GM18508 (cell line): ENCODE measurements at regions not wholly inside any gene's neighbourhood (a gene's known extent, or its start where the extent isn't known, plus 50 kb on each side); places are given as distances from the start of the nearest gene placed in this dataset.
A peak's percentile ranks its signal among the peaks of the same experiment; 100 is the strongest.
"Not testable (repeated sequence)": the region's sequence is repeated elsewhere in the genome, so short reads cannot be mapped to it uniquely, and the experiment has no call there.

Experiments
- ATAC-seq: cut with Tn5 transposase; IDR thresholded peaks from one replicate; pipeline ENCODE4 v1.9.1; 2021; ENCODE audit warnings: moderate number of reproducible peaks; ENCODE audit not compliant: insufficient read depth, unreplicated experiment

DNA sequence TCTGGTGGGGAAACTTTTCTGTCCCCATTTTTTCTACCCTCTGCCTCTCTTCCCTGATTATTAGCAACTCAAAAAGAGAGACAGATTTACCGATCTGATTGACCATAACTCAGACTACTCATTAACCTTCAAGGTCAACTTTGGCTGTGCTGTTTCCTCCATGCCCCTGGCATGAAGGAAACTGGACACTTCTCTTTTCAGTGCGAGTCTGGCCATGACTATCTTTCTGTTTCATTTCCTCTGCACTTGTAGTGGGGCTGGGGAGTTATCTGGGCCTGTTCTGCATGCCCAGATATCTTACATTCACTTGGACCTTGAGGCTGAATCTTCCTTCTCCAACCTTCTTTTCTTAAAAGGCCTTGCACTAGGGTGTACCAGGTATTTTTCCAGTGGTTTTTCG is 76.9 kb upstream of the SLCO2A1 start:
- peak; percentile 78 for ATAC-seq

DNA sequence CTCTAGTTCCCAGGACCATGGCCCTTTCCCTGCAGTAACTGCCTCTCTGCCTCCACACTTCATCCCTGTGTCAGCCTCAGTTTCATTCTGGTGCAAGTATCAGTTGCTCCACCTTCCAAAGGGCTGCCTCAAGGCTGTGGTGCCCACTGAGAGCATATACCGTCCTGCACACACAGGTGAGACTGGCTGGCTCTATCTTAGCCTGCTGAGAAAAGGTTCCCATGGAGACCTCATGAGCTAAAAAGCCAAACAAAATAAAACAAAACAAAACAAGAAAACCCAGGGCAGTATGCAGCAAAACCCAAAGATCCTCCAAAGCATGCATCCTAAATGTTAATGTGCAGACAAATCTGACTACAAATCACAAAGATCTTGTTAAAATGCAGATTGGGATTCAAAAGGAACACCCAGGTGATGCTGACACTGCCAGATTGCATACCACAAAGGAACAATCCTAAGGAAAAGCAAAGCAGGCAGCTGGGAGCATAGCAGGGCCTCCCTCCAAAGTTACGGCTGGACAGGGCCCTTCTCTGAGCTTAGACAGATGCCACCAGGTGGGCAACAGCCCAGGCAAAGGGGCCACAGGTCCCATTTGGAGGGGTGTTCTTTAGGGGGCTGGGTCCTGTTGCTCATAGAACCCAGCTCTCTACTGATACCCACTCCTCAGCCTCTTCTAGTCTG is 76.3 kb upstream of the SLCO2A1 start:
- ATAC-seq: no peak

DNA sequence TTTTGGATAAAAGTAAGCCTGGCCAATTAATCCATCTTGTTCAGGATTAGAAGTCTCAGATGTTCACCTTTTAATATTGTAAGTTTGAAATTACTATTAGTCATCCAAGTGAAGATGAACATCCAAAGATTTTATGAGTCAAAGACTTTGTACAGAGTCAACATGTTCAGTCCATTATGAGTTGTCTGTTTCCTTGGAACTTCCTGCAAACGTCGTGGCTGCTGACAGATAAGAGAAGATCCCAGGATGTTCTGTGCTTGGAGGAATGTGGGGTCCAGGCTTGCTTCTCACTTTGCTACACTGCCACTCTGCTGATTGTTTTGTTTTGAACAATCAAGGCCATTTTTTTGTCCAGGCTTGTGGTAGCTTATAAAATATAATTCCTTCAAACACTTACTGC is 74.3 kb upstream of the SLCO2A1 start:
- ATAC-seq: no peak

DNA sequence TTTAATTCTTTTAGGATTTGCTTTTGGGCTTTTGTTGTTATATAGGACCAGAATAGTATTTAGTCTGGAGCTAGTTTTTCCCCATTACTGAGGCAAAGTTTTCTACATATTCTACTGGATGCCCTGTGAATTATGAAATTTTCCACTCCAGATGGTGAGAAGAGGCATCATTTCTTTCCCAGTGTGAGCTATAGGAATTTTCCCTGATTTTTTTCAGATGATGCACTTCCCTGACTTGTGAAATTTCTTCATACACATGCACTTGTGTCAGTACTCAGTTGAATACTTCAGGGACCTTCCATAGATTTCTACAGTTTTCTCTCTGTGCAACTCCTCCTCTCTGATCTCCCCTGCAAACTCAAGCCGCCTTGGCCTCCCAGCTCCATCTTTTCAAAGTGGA is 73.7 kb upstream of the SLCO2A1 start:
- ATAC-seq: no peak

DNA sequence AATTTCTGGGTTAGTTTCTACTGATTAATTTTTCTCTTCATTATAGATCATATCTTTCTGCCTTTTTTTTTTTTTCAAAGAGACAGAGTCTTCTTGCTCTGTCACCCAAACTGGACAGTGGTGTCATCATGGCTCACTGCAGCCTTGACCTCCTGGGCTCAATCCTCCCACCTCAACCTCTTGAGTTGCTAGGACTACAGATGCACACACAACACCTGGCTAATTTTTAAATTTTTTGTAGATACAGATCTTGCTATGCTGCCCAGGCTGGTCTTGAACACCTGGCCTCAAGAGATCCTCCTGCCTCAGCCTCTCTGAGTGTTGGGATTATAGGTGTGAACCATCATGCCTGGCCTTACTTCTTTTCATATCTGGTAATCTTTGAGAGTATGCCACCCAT is 73.3 kb upstream of the SLCO2A1 start:
- ATAC-seq: no peak

DNA sequence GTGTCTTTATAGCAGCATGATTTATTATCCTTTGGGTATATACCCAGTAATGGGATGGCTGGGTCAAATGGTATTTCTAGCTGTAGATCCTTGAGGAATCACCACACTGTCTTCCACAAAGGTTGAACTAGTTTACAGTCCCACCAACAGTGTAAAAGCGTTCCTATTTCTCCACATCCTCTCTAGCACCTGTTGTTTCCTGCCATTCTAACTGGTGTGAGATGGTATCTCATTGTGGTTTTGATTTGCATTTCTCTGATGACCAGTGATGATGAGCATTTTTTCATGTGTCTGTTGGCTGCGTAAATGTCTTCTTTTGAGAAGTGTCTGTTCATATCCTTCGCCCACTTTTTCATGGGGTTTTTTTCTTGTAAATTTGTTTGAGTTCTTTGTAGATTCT is 66.5 kb upstream of the SLCO2A1 start:
- not testable (repeated sequence) for ATAC-seq

DNA sequence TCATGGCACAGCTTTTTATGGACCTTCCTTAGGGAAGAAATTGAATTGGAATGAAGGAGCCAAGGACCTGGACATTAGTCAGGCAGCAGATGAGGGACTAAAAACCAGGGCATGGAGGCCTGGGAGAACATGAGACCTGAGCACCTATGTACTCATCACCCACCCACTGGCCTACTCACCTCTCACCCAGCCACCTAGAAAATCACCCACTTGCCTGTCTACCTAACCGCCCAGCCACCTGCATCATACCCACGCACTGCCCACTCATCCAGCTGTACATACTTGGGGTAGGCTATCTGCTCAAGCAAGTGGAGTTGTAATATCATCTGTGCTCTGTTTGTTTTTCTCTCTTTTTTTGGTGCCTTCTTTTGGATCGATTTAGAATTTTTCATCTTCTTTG is 65.3 kb upstream of the SLCO2A1 start:
- ATAC-seq: no peak

DNA sequence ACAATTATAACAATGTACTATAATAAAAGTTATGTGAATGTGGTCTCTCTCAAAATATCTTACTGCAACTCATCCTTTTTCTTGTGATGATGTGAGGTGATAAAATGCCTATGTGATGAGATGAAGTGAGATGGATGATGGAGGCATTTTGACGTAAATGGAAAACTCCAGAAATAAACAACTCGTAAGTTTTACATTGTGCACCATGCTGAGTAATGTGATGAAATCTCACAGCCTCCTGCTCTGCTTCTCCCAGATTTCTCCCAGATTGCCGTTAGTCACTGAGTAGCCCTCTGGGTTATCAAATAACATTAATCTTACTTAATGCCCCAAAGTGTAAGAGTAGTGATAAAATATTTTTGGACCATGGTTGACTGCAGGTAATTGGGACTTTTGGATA is 64.8 kb upstream of the SLCO2A1 start:
- no peak for ATAC-seq

DNA sequence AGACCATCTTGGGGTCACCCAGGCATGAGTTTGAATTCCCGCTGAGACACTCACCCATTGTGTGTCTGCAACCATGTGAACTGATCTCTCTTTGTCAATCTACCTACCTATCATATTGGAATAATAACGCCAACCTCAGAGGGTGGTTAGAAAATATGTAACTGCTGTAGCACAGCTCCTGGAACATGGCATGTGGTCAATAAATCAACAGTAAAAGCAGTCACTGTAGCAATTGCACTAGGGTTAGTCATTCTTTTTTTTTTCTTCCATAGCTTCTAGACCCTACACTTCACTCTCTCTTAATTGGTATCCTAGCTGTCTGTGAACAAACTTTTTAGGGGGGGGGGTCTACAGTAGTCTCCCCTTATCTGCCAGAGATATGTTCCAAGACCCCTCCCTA is 64.2 kb upstream of the SLCO2A1 start:
- ATAC-seq: no peak

DNA sequence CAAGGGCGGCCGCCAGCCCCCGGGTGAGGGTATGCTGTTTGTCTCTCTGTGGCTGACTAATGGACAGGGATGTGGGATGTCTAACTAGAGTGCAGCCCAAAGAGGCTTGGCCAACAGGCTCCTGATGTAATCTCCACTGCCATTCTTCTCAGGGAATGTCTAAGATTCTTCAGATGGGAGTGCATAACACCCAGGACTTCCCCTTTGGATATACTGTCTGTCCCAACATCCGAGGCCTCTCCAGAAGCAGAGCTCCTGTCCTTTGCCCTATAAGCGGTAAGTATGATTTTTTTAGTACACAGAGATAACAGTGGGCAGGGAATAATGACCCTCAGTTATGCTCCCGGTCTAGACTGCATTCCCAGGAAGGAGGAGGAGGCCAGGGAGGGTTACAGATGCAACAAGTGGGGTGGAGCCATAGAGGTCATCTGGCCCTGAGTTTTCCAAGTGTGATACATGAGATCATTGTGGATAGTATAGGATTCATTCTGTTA is 62.5 kb upstream of the SLCO2A1 start:
- ATAC-seq: no peak

DNA sequence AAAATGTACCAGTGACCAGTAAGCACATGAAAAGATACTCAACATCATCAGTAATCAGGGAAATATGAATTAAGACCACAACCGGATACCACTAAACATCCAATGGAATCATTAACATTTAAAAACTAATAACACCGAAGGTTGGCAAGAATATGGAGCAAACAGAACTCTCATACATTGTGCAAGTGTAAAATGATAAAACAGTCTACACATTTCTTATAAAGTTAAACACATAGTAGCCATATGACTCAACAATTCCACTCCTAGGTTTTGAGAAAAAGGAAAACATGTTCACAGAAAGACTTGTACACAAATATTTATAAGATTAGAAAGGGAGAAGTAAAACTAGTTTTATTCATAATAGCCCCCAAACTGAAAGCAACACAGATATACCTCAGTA is 60.3 kb upstream of the SLCO2A1 start:
- ATAC-seq: no peak

DNA sequence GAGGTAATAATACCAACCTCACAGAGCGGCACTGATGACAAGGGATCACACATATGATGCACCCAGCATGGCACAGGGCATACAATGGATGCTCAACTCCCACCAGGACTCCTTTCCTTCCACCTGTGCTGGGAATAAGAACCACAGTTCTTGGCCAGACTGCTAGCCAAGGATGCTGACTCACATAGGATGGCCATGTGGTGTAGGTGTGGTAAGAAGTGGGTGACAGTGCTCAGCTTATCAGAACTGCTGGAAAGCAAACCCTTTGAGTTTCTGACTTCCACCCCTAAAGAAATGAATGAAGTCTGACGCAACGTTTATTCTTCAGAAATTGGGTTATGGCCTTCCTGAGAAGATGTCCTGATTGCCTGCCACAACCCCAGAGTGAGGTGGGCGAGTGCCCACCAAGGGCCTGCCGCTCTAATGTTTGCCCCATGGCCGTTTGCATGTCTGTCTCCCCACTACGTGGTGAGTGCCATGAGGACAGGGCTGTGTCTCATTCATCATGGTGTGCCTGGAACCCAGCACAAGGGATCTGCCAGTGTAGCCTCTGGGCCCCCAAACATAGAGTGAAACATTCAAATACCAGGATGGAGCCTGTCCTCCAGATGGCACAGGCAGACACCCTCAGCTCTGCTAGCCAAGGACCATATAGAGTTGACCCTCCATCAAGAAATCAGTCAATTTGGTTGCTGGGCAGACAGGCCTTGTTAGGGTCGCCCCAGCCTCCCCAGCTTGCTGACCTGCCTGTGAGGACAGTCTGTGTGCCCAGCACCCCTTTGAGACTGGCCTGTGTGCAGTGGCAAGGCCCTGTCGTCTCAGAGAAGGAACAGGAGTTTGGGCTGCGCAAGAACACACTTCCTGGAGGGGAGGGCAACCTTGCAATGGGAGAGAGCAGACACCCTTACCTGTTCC is 57.6 kb upstream of the SLCO2A1 start:
- ATAC-seq: no peak

DNA sequence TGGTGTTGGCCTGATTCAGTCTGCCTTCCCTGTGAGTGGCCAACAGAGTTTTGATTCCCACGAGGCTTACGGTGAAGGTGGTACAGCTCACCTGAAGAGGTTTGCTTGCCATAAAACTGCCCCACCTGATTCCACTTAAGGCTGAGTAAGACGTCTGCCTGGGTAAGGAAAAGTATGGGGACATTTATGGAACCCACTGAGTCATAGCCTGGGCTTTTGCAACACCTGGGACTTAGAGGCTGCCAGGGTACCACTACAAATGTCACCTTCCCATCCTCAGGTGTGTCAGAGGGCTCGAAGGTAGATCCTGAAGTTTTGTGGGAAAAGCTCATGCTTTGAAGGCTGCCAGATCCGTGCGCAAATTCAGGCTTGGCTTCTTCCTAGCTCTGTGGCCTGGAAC is 56.9 kb upstream of the SLCO2A1 start:
- no peak for ATAC-seq

DNA sequence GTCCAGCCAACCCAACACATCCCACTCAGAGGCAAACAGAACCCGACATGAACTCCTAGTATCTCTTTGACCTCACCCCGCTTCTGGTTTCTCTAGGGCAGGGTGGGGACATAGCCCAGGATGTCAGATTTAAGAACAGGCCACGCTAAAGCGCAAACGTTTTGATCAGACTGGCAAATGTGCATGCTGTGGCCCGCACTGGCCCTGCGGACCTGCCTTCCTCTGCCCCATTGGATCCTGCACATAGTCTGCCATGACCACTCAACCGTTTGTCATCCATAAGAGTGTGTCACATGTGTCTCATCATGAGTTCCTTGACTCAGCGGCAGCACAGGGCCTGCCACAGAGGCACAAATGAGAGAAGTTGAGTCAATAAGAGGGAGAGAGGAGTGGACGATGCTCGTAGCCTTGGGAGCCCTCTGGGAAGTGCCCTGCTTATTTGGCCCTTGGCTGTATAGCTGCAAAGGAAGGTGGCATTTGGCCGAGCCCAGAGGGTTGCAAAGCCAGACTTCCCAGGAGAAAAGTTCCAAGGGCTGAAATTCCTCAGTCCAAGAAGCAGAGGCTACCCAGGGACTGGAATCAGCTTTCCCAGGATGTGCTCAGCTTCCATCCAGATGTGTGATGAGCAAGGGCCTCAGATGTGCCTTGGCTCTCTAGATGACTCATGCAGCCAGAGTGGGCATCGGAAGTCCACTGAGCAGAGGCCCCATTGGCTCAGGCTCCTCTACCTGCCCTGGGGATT is 55.5 kb upstream of the SLCO2A1 start:
- no peak for ATAC-seq

DNA sequence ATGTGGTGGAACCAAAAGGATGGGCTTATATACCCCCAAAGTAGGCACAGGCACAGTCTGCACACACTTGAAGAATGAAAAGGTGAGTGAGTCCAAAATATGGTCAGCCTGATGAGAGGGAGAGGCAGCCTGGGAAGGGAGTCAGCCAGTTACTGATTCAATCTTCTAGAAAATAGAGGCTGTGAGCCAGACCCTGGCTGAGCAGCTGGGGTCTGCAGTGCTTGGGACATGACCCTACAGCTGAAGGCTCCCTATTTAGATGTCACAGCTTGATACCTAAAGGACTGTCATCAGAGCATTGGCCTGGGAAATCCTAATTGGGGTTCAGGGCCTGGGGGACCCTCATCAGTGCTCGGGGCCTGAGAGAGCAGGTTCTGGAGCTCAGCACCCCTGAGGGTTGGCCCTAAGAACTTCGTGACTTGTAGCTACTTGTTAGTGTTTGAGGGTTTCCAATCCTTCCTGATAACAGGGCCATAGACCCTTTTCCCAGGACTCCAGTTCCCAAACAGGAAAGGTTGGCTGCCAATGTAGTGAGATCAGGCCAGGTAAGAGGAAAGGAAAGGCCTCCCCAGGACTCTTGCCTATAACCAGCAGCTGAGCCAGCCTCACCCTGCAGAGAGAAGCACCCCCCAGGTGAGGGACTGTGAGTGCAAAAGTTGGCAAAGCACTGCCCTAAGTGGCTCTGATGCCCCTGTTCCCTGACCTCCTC is 54.7 kb upstream of the SLCO2A1 start:
- ATAC-seq: no peak

DNA sequence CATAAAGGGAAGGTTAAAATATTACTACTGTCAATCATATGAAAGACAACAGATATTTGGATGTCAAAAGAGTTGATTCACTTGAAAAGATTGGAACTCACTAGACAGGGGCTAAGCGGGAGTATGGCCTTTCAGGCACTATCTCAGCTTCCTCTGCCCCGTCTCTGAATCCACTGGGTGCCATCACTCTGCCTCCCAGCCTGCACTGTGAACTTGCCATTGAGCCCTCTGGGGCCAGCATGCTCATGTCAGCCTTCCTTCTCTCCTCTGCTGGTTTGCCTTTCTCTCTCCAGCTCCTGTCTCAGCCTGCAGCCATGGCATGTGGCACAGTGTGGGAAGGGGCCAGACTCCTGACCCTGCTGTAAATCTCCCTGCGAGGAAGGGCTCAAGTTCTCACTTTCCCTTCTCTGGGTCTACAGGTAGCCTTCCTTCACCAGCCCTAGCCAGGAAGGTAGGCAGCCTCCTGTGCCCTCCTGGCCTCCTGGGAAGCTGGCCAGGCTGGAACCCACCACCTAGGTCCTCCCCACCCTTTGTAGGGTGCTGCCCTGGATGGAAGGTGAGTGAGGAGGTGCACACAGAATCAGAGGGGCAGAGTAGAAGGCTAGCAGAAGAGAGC is 54.0 kb upstream of the SLCO2A1 start:
- ATAC-seq: no peak

DNA sequence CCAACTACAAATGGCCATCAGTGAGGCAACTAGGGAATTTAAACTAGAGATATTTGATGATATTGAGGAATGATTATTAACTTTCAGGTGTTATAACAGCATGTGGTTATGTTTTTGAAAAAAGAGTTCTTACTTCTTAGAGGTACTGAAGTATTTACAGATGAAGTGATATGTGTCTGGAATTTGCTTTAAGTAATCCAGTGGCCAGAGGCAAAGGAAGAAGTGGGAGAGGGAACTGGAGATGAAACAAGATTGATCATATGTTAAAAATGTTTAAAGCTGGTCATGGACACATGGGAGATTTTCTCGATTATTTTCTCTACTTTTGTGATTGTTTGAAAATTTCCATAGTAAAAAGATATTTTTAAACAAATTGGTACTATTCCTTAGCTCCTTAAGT is 53.3 kb upstream of the SLCO2A1 start:
- no peak for ATAC-seq

DNA sequence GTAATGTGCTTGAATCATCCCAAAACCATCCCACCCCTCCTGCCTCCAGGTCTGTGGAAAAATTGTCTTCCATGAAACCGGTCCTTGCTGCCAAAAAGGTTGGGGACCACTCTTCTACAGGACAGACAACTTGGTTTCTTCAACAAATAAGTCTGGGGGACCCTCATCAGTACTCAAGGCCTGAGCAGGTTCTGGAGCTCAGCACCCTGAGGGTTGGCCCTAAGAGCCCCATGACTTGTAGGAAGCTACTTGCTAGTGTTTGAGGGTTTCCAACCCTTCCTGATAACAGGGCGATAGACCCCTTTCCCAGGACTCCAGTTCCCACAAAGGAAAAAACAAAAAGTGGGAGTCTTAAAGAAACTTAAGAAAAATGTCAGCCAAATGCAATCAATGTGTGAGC is 52.9 kb upstream of the SLCO2A1 start:
- ATAC-seq: no peak

DNA sequence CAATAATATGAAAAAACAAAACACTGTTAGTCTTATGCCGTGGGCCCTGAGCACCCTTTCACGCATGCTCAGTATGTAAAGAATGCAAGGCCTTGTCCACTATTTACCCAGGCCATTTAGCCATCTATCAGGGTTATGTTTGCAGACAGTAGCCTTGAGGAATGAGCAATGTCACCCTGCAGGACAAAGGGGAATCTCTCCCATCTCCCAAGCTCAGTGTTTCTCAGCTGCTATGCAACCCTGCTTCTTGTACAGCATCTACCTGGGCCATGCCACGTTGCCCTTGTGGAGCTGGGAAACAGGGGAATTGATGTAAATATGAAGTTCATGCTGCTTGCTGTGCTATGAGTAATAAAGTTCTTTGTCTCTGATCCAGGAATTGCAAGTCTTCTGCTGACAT is 51.5 kb upstream of the SLCO2A1 start:
- ATAC-seq: no peak

DNA sequence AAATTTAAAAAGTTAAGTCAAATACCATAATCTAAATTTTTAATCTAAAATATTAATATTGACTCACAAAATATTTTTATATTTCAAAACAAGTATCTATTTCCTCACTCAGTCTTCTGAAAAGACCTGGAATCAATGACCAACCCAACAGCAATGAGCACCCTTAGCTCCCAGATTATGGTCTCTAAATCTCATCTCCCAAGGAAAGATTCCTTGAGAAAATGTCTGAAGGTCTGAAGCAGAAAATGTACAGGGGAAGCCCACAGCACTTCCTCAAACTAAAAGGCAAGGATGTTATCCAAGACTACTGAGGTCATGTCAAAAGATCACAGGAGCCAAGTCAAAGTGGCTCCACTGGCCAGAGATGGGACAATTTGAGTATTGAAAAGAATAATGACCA is 51.0 kb upstream of the SLCO2A1 start:
- no peak for ATAC-seq
